GM12892 (cell line): ENCODE measurements at regions not wholly inside any gene's neighbourhood (a gene's known extent, or its start where the extent isn't known, plus 50 kb on each side); places are given as distances from the start of the nearest gene placed in this dataset.

Source experiments
- POLR2A ChIP-seq: IDR thresholded peaks from 2 replicates; pipeline ENCODE4 v1.6.1; 2011; ENCODE audit warnings: low read depth, low read length, control low read depth
- POLR2AphosphoS5 ChIP-seq: IDR thresholded peaks from 2 replicates; pipeline ENCODE4 v1.6.1; 2011; ENCODE audit warnings: low read depth, low read length, control low read depth
- TAF1 ChIP-seq: IDR thresholded peaks from 2 replicates; pipeline ENCODE4 v1.6.1; 2011; ENCODE audit warnings: low read depth, mild to moderate bottlenecking, control low read depth, low read length, borderline replicate concordance

GRCh38 chr6:140909625-140910024 lies 1223.1 kb upstream of the GJE1 start:
- TF ChIP-seq POLR2A (no peak), POLR2AphosphoS5 (no peak), TAF1 (no peak)
